Fibroblast of lung (primary cell): ENCODE measurements at regions not wholly inside any gene's neighbourhood (a gene's known extent, or its start where the extent isn't known, plus 50 kb on each side); places are given as distances from the start of the nearest gene placed in this dataset.

Source experiments
- DNase-seq, 2 donors: peaks; one replicate each; pipeline versions ENCODE4 v3.0.0 to v3.0.0-alpha.2; 2010; ENCODE audit warnings: low read depth in 2 of 2
- H2AFZ ChIP-seq: 2 replicates; pipeline ENCODE4 v1.5.1; 2012; ENCODE audit warnings: low read length, control low read depth, inconsistent platforms
- H3K27ac ChIP-seq: 2 replicates; pipeline ENCODE4 v1.5.1; 2011; ENCODE audit warnings: low read length, control low read depth; ENCODE audit not compliant: insufficient read depth
- H3K27me3 ChIP-seq: 2 replicates; pipeline ENCODE4 v1.5.1; 2011; ENCODE audit warnings: mild to moderate bottlenecking, low read length; ENCODE audit not compliant: control insufficient read depth, insufficient read depth
- H3K36me3 ChIP-seq: 2 replicates; pipeline ENCODE4 v1.5.1; 2011; ENCODE audit warnings: low read length; ENCODE audit not compliant: control insufficient read depth, insufficient read depth
- H3K4me1 ChIP-seq: 2 replicates; pipeline ENCODE4 v1.5.1; 2011; ENCODE audit warnings: low read length; ENCODE audit not compliant: control insufficient read depth, insufficient read depth; ENCODE audit errors: extremely low read depth
- H3K4me2 ChIP-seq: 2 replicates; pipeline ENCODE4 v1.5.1; 2011; ENCODE audit warnings: low read length, control low read depth; ENCODE audit not compliant: insufficient read depth; ENCODE audit errors: extremely low read depth
- H3K4me3 ChIP-seq, 4 experiments: fragments of 200-600 bp in 1 of 4; sonication (generic) in 1 of 4; replicated peaks in 1 of 4; 2 replicates each; pipeline ENCODE4 v1.5.1; 2011 to 2016; ENCODE audit warnings: low read length in 4 of 4, low read depth in 3 of 4, mild to moderate bottlenecking in 3 of 4, control low read depth in 2 of 4, inconsistent platforms in 1 of 4, mixed read lengths in 1 of 4; ENCODE audit not compliant: insufficient read depth in 1 of 4; ENCODE audit errors: control extremely low read depth in 1 of 4
- H3K79me2 ChIP-seq: 2 replicates; pipeline ENCODE4 v1.5.1; 2012; ENCODE audit warnings: mild to moderate bottlenecking, low read length, inconsistent platforms; ENCODE audit not compliant: control insufficient read depth, insufficient read depth
- H3K9ac ChIP-seq: 2 replicates; pipeline ENCODE4 v1.5.1; 2011; ENCODE audit warnings: mild to moderate bottlenecking, low read length, control low read depth; ENCODE audit not compliant: insufficient read depth
- H3K9me3 ChIP-seq: 2 replicates; pipeline ENCODE4 v1.5.1; 2012; ENCODE audit warnings: low read depth, low read length; ENCODE audit not compliant: control insufficient read depth, insufficient read depth
- H4K20me1 ChIP-seq: 2 replicates; pipeline ENCODE4 v1.5.1; 2011; ENCODE audit warnings: low read length; ENCODE audit not compliant: control insufficient read depth, insufficient read depth; ENCODE audit errors: extremely low read depth
- EZH2 ChIP-seq: IDR thresholded peaks from 2 replicates; pipeline ENCODE4 v1.5.1; 2012; ENCODE audit warnings: low read length, control low read depth, mild to moderate bottlenecking; ENCODE audit errors: missing control alignments
- TF ChIP-seq, protein P1 (sequence below), 2 donors: IDR thresholded peaks in 1 of 2; conservative IDR thresholded peaks in 1 of 2; 1 replicate in 1 of 2; 2 replicates in 1 of 2; pipeline ENCODE4 v1.5.1; 2011 to 2012; ENCODE audit warnings: low read length in 2 of 2, control low read depth in 1 of 2, inconsistent platforms in 1 of 2, low read depth in 1 of 2, mild to moderate bottlenecking in 1 of 2

DNA sequence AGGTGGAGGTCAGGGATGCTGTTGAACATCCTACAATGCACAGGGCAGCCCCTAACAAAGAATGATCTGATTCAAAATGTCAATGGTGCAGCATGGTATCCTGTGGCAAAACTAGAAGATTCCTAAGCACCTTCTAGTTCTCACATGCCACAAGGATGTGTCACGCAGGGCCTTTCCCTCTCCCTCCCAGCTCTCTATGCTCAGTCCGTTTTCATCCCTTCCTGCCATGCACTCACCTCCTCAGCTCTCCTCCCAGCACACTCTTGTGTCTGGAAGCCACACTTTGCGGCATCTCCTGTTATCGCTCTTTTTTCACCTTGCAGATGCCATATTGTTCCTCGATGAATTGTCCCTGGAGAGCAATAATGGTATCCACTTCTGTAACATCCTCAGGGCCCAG lies 263.4 kb downstream of the CDC5L start:
- Histone ChIP-seq H3K9me3 (no peaks in the 10 kb centered on the region), H3K27ac (no peak overlapping the region), H3K4me2 (no peak overlapping the region), H2AFZ (no peak overlapping the region), H3K9ac (no peak overlapping the region), H3K4me1 (no peaks in the 10 kb centered on the region), H3K79me2 (no peaks in the 10 kb centered on the region), H3K27me3 (no peaks in the 10 kb centered on the region), H3K4me3 (no peak overlapping the region), H3K36me3 (no peaks in the 10 kb centered on the region), H4K20me1 (no peaks in the 10 kb centered on the region)
- peak in 1 of 2 donors; percentile 83 for DNase-seq
- no peak for TF ChIP-seq EZH2

DNA sequence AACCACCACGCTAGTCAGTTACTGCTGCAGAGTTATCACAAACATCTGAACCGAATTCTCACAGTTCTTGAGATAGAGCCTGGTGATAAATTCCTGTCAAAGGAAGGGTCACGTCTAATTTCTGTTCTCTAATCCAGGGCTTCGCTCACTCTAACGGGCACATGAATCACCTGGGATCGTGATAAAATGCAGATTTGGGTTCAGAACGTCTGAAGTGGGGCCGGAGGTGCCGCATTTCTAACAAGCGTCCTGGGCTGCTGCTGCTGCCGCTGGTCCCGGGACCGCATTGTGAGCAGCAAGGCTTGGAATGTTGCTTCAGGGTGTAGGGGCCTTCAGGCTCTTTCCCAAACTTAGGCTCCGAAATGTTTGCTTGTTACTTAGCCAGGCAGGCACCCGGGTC lies 264.1 kb downstream of the CDC5L start:
- H4K20me1 ChIP-seq: no peaks in the 10 kb centered on the region
- H3K79me2 ChIP-seq: no peaks in the 10 kb centered on the region
- no peak overlapping the region for H3K4me3 ChIP-seq
- no peaks in the 10 kb centered on the region for H3K4me1 ChIP-seq
- H3K27me3 ChIP-seq: no peaks in the 10 kb centered on the region
- TF ChIP-seq EZH2: no peak
- TF ChIP-seq, protein P1, sequence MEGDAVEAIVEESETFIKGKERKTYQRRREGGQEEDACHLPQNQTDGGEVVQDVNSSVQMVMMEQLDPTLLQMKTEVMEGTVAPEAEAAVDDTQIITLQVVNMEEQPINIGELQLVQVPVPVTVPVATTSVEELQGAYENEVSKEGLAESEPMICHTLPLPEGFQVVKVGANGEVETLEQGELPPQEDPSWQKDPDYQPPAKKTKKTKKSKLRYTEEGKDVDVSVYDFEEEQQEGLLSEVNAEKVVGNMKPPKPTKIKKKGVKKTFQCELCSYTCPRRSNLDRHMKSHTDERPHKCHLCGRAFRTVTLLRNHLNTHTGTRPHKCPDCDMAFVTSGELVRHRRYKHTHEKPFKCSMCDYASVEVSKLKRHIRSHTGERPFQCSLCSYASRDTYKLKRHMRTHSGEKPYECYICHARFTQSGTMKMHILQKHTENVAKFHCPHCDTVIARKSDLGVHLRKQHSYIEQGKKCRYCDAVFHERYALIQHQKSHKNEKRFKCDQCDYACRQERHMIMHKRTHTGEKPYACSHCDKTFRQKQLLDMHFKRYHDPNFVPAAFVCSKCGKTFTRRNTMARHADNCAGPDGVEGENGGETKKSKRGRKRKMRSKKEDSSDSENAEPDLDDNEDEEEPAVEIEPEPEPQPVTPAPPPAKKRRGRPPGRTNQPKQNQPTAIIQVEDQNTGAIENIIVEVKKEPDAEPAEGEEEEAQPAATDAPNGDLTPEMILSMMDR (conservative IDR thresholded peaks at IDR 0.05 in 1 of 2, IDR thresholded peaks at IDR 0.05 in 1 of 2; ENCODE audit: low read depth in 1 of 2, low read length in 2 of 2): no peak
- no peak overlapping the region for H2AFZ ChIP-seq
- no peak overlapping the region for H3K4me2 ChIP-seq
- H3K36me3 ChIP-seq: no peaks in the 10 kb centered on the region
- H3K27ac ChIP-seq: no peak overlapping the region
- H3K9me3 ChIP-seq: no peaks in the 10 kb centered on the region
- no peak for DNase-seq
- no peak overlapping the region for H3K9ac ChIP-seq

DNA sequence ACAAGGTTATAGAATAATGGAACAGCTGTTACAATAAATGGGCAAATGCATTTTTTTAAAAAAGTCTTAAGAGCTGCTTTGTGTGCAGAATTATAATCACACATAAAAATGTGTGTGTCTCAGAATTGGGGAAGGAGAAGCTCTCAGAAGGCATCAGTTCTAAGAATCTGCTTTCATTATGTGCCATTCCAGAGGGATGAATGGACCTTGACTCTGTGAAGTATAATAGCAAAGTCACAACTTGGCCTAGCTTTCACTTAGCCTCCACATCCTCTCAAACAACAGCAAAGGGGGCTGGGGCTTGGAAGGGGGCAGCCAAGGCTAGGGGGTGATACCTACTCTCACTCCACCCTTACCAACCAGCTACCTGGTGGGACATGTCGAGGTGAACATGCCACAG lies 265.0 kb downstream of the CDC5L start:
- no peak overlapping the region for H3K27ac ChIP-seq
- no peak overlapping the region for H3K4me2 ChIP-seq
- no peak overlapping the region for H3K9ac ChIP-seq
- H3K27me3 ChIP-seq: no peaks in the 10 kb centered on the region
- H3K4me3 ChIP-seq: no peak overlapping the region
- H3K79me2 ChIP-seq: no peaks in the 10 kb centered on the region
- no peak for TF ChIP-seq EZH2
- TF ChIP-seq, protein P1 (conservative IDR thresholded peaks at IDR 0.05 in 1 of 2, IDR thresholded peaks at IDR 0.05 in 1 of 2; ENCODE audit: low read depth in 1 of 2, low read length in 2 of 2): no peak
- no peaks in the 10 kb centered on the region for H3K4me1 ChIP-seq
- no peaks in the 10 kb centered on the region for H4K20me1 ChIP-seq
- H3K36me3 ChIP-seq: no peaks in the 10 kb centered on the region
- no peak overlapping the region for H2AFZ ChIP-seq
- no peaks in the 10 kb centered on the region for H3K9me3 ChIP-seq
- peak in 1 of 2 donors; percentile 75 for DNase-seq
